ENCODE measurements at regions not wholly inside any gene's neighbourhood (a gene's known extent, or its start where the extent isn't known, plus 50 kb on each side); places are given as distances from the start of the nearest gene placed in this dataset.
"Not testable (repeated sequence)": the region's sequence is repeated elsewhere in the genome, so short reads cannot be mapped to it uniquely, and the experiment has no call there.

GRCh38 chr4:49120042-49120779, 134.1 kb downstream of the CWH43 start:
- not testable (repeated sequence) for TF ChIP-seq ZBTB43 (CRISPR knock-in tag; IDR thresholded peaks at IDR 0.05); JUN (CRISPR knock-in tag; IDR thresholded peaks at IDR 0.05); ETV6 (CRISPR knock-in tag; IDR thresholded peaks at IDR 0.05); ZNF512 (CRISPR knock-in tag; IDR thresholded peaks at IDR 0.05; ENCODE audit: borderline replicate concordance); SP1 (CRISPR knock-in tag; conservative IDR thresholded peaks at IDR 0.05); ZNF425 (CRISPR knock-in tag; conservative IDR thresholded peaks at IDR 0.05); IRF2 (CRISPR knock-in tag; IDR thresholded peaks at IDR 0.05; ENCODE audit: borderline replicate concordance, low read depth); NFE2L1 (CRISPR knock-in tag; IDR thresholded peaks at IDR 0.05)
- TF ChIP-seq, protein P1, sequence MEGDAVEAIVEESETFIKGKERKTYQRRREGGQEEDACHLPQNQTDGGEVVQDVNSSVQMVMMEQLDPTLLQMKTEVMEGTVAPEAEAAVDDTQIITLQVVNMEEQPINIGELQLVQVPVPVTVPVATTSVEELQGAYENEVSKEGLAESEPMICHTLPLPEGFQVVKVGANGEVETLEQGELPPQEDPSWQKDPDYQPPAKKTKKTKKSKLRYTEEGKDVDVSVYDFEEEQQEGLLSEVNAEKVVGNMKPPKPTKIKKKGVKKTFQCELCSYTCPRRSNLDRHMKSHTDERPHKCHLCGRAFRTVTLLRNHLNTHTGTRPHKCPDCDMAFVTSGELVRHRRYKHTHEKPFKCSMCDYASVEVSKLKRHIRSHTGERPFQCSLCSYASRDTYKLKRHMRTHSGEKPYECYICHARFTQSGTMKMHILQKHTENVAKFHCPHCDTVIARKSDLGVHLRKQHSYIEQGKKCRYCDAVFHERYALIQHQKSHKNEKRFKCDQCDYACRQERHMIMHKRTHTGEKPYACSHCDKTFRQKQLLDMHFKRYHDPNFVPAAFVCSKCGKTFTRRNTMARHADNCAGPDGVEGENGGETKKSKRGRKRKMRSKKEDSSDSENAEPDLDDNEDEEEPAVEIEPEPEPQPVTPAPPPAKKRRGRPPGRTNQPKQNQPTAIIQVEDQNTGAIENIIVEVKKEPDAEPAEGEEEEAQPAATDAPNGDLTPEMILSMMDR (IDR thresholded peaks at IDR 0.05), result not testable (repeated sequence)
- TF ChIP-seq, protein P2, sequence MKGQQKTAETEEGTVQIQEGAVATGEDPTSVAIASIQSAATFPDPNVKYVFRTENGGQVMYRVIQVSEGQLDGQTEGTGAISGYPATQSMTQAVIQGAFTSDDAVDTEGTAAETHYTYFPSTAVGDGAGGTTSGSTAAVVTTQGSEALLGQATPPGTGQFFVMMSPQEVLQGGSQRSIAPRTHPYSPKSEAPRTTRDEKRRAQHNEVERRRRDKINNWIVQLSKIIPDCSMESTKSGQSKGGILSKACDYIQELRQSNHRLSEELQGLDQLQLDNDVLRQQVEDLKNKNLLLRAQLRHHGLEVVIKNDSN (CRISPR knock-in tag; IDR thresholded peaks at IDR 0.05), result not testable (repeated sequence)
- TF ChIP-seq, protein P3, sequence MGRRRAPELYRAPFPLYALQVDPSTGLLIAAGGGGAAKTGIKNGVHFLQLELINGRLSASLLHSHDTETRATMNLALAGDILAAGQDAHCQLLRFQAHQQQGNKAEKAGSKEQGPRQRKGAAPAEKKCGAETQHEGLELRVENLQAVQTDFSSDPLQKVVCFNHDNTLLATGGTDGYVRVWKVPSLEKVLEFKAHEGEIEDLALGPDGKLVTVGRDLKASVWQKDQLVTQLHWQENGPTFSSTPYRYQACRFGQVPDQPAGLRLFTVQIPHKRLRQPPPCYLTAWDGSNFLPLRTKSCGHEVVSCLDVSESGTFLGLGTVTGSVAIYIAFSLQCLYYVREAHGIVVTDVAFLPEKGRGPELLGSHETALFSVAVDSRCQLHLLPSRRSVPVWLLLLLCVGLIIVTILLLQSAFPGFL (CRISPR knock-in tag; IDR thresholded peaks at IDR 0.05; ENCODE audit: borderline replicate concordance), result not testable (repeated sequence)

Measured in WTC11 (cell line).